Suppressor macrophage treated with lipopolysaccharide for 1 hour (primary cell): ENCODE measurements at regions not wholly inside any gene's neighbourhood (a gene's known extent, or its start where the extent isn't known, plus 50 kb on each side); places are given as distances from the start of the nearest gene placed in this dataset.
A peak's percentile ranks its signal among the peaks of the same experiment; 100 is the strongest.

Experiments used
- DNase-seq, 3 donors: peaks; one replicate each; pipeline ENCODE4 v3.0.0-alpha.2; 2020 to 2022

GRCh38 chr4:38230821-38231563 is 270.8 kb downstream of the PTTG2 start:
- no peak for DNase-seq

GRCh38 chr4:38231626-38232025 is 271.4 kb downstream of the PTTG2 start:
- no peak for DNase-seq

- no peak for DNase-seq
Observed at GRCh38 chr4:38232741-38233140, 272.5 kb downstream of the PTTG2 start.

- peak; percentile 62 to 74 (median 72) for DNase-seq
Observed at GRCh38 chr4:38233727-38234480, 273.7 kb downstream of the PTTG2 start.

GRCh38 chr4:38235354-38235753 is 275.2 kb downstream of the PTTG2 start:
- DNase-seq: no peak

GRCh38 chr4:38236003-38236402 is 275.8 kb downstream of the PTTG2 start:
- no peak for DNase-seq

- DNase-seq: no peak
Observed at GRCh38 chr4:38236503-38236902, 276.3 kb downstream of the PTTG2 start.

- DNase-seq: peak; percentile 87 to 95 (median 93)
Observed at GRCh38 chr4:38237139-38237538, 276.9 kb downstream of the PTTG2 start.

GRCh38 chr4:38241541-38241940 is 281.3 kb downstream of the PTTG2 start:
- no peak for DNase-seq

GRCh38 chr4:38242101-38242500 is 281.9 kb downstream of the PTTG2 start:
- no peak for DNase-seq

- DNase-seq: no peak
Observed at GRCh38 chr4:38242822-38243387, 282.7 kb downstream of the PTTG2 start.

GRCh38 chr4:38243388-38244053 is 283.3 kb downstream of the PTTG2 start:
- DNase-seq: no peak

- DNase-seq: no peak
Observed at GRCh38 chr4:38254825-38255224, 294.6 kb downstream of the PTTG2 start.

GRCh38 chr4:38255572-38255971 is 295.4 kb downstream of the PTTG2 start:
- no peak for DNase-seq

GRCh38 chr4:38266616-38267015 is 306.4 kb downstream of the PTTG2 start:
- DNase-seq: peak; percentile 89 to 96 (median 92)

- peak; percentile 68 to 88 (median 74) for DNase-seq
Observed at GRCh38 chr4:38268108-38268820, 308.1 kb downstream of the PTTG2 start.

- no peak for DNase-seq
Observed at GRCh38 chr4:38268837-38269236, 308.6 kb downstream of the PTTG2 start.

- peak; percentile 41 to 49 (median 44) for DNase-seq
Observed at GRCh38 chr4:38273407-38273806, 313.2 kb downstream of the PTTG2 start.

- DNase-seq: no peak
Observed at GRCh38 chr4:38275331-38276100, 315.3 kb downstream of the PTTG2 start.

- no peak for DNase-seq
Observed at GRCh38 chr4:38278255-38278654, 318.1 kb downstream of the PTTG2 start.

- no peak for DNase-seq
Observed at GRCh38 chr4:38279077-38279476, 318.9 kb downstream of the PTTG2 start.
